Duodenal mucosa (tissue), 2 donors: ENCODE measurements at regions not wholly inside any gene's neighbourhood (a gene's known extent, or its start where the extent isn't known, plus 50 kb on each side); places are given as distances from the start of the nearest gene placed in this dataset.

Experiments
- H3K27ac ChIP-seq: one replicate; pipeline ENCODE4 v1.7.0; 2013; ENCODE audit warnings: low read depth, low read length
- H3K27me3 ChIP-seq, 2 donors: one replicate each; pipeline ENCODE4 v1.7.0; 2013; ENCODE audit warnings: low read length in 2 of 2, control low read depth in 1 of 2; ENCODE audit not compliant: insufficient read depth in 2 of 2, control insufficient read depth in 1 of 2
- H3K36me3 ChIP-seq, 2 donors: one replicate each; pipeline ENCODE4 v1.7.0; 2013; ENCODE audit warnings: low read length in 2 of 2, control low read depth in 1 of 2; ENCODE audit not compliant: insufficient read depth in 2 of 2, control insufficient read depth in 1 of 2
- H3K4me1 ChIP-seq, 2 donors: one replicate each; pipeline ENCODE4 v1.7.0; 2013; ENCODE audit warnings: low read length in 2 of 2, control low read depth in 1 of 2; ENCODE audit not compliant: insufficient read depth in 2 of 2, control insufficient read depth in 1 of 2
- H3K4me3 ChIP-seq, 2 donors: one replicate each; pipeline ENCODE4 v1.7.0; 2013; ENCODE audit warnings: low read length in 2 of 2, low read depth in 1 of 2
- H3K9ac ChIP-seq, 2 donors: one replicate each; pipeline ENCODE4 v1.7.0; 2013; ENCODE audit warnings: low read length in 2 of 2, low read depth in 1 of 2
- H3K9me3 ChIP-seq, 2 donors: one replicate each; pipeline ENCODE4 v1.7.0; 2013; ENCODE audit warnings: low read length in 2 of 2, control low read depth in 1 of 2; ENCODE audit not compliant: control insufficient read depth in 1 of 2

GRCh38 chr10:130834170-130834569 lies 477.4 kb downstream of the TCERG1L start:
- H3K36me3 ChIP-seq = no peaks in the 10 kb centered on the region
- no peak overlapping the region for H3K9ac ChIP-seq
- H3K4me1 ChIP-seq = no peaks in the 10 kb centered on the region
- H3K9me3 ChIP-seq = no peaks in the 10 kb centered on the region
- no peak overlapping the region for H3K4me3 ChIP-seq
- H3K27me3 ChIP-seq = no peaks in the 10 kb centered on the region
- no peak overlapping the region for H3K27ac ChIP-seq

- Histone ChIP-seq H3K27me3 (no peaks in the 10 kb centered on the region), H3K36me3 (no peaks in the 10 kb centered on the region), H3K4me3 (no peak overlapping the region), H3K27ac (no peak overlapping the region), H3K9ac (no peak overlapping the region), H3K9me3 (no peaks in the 10 kb centered on the region), H3K4me1 (no peaks in the 10 kb centered on the region)
These were observed 476.9 kb downstream of the TCERG1L start for GRCh38 chr10:130834573-130834972.

GRCh38 chr10:130835068-130835467 lies 476.5 kb downstream of the TCERG1L start:
- Histone ChIP-seq H3K9ac (no peak overlapping the region), H3K27ac (no peak overlapping the region), H3K4me1 (no peaks in the 10 kb centered on the region), H3K9me3 (no peaks in the 10 kb centered on the region), H3K4me3 (no peak overlapping the region), H3K27me3 (no peaks in the 10 kb centered on the region), H3K36me3 (no peaks in the 10 kb centered on the region)

- no peaks in the 10 kb centered on the region for H3K27me3 ChIP-seq
- H3K4me1 ChIP-seq = no peaks in the 10 kb centered on the region
- H3K9me3 ChIP-seq = no peaks in the 10 kb centered on the region
- no peaks in the 10 kb centered on the region for H3K36me3 ChIP-seq
- H3K4me3 ChIP-seq = no peak overlapping the region
- no peak overlapping the region for H3K9ac ChIP-seq
- no peak overlapping the region for H3K27ac ChIP-seq
These were observed 475.2 kb downstream of the TCERG1L start for GRCh38 chr10:130836344-130836743.

GRCh38 chr10:130843051-130843653 lies 468.4 kb downstream of the TCERG1L start:
- H3K36me3 ChIP-seq = no peaks in the 10 kb centered on the region
- H3K27ac ChIP-seq = no peak overlapping the region
- no peaks in the 10 kb centered on the region for H3K27me3 ChIP-seq
- H3K4me1 ChIP-seq = no peaks in the 10 kb centered on the region
- H3K9ac ChIP-seq = no peak overlapping the region
- H3K9me3 ChIP-seq = no peaks in the 10 kb centered on the region
- H3K4me3 ChIP-seq = no peak overlapping the region

GRCh38 chr10:130844310-130844709 lies 467.2 kb downstream of the TCERG1L start:
- H3K9ac ChIP-seq = no peak overlapping the region

GRCh38 chr10:130847170-130847569 lies 464.4 kb downstream of the TCERG1L start:
- Histone ChIP-seq H3K27ac (no peak overlapping the region), H3K9ac (no peak overlapping the region), H3K27me3 (no peaks in the 10 kb centered on the region), H3K36me3 (no peaks in the 10 kb centered on the region), H3K9me3 (no peaks in the 10 kb centered on the region), H3K4me1 (no peaks in the 10 kb centered on the region), H3K4me3 (no peak overlapping the region)

More at GRCh38 chr10:130844310-130844709, 467.2 kb downstream of the TCERG1L start:
- Histone ChIP-seq H3K9me3 (no peaks in the 10 kb centered on the region), H3K27ac (no peak overlapping the region), H3K27me3 (no peaks in the 10 kb centered on the region), H3K36me3 (no peaks in the 10 kb centered on the region), H3K4me1 (no peaks in the 10 kb centered on the region), H3K4me3 (no peak overlapping the region)

GRCh38 chr10:130848855-130849254 lies 462.7 kb downstream of the TCERG1L start:
- Histone ChIP-seq H3K9ac (no peak overlapping the region), H3K27me3 (no peaks in the 10 kb centered on the region), H3K9me3 (peaks cover 4 to 12% of the 10 kb centered on the region in 2 donors), H3K36me3 (no peaks in the 10 kb centered on the region), H3K4me1 (no peaks in the 10 kb centered on the region), H3K27ac (no peak overlapping the region), H3K4me3 (no peak overlapping the region)

GRCh38 chr10:130854151-130854550 lies 457.4 kb downstream of the TCERG1L start:
- Histone ChIP-seq H3K36me3 (no peaks in the 10 kb centered on the region), H3K27me3 (no peaks in the 10 kb centered on the region), H3K9ac (no peak overlapping the region), H3K27ac (no peak overlapping the region), H3K4me1 (no peaks in the 10 kb centered on the region), H3K4me3 (no peak overlapping the region), H3K9me3 (peaks cover 18 to 30% of the 10 kb centered on the region in 2 donors)

- H3K9ac ChIP-seq = no peak overlapping the region
- H3K27me3 ChIP-seq = no peaks in the 10 kb centered on the region
- H3K4me1 ChIP-seq = no peaks in the 10 kb centered on the region
- H3K4me3 ChIP-seq = no peak overlapping the region
- no peak overlapping the region for H3K27ac ChIP-seq
- H3K9me3 ChIP-seq = peaks cover 18 to 27% of the 10 kb centered on the region in 2 donors
- H3K36me3 ChIP-seq = no peaks in the 10 kb centered on the region
These were observed 453.8 kb downstream of the TCERG1L start for GRCh38 chr10:130857631-130858295.
